Spleen (tissue), 11 donors: ENCODE measurements at regions not wholly inside any gene's neighbourhood (a gene's known extent, or its start where the extent isn't known, plus 50 kb on each side); places are given as distances from the start of the nearest gene placed in this dataset.

Experiments
- DNase-seq: peaks from one replicate; pipeline ENCODE4 v3.0.0-alpha.2; 2020
- H3K27ac ChIP-seq, 8 donors: fragments of 200-600 bp; sonication (generic) in 7 of 8; 1 replicate in 4 of 8; 2 replicates in 4 of 8; pipeline versions ENCODE4 v1.5.0 to v1.8.0; 2016 to 2021; ENCODE audit warnings: inconsistent platforms in 4 of 8, mild to moderate bottlenecking in 4 of 8, moderate library complexity in 1 of 8
- H3K27me3 ChIP-seq, 7 donors: fragments of 200-600 bp; sonication (generic) in 6 of 7; replicated peaks in 1 of 7; 1 replicate in 4 of 7; 2 replicates in 3 of 7; pipeline versions ENCODE4 v1.5.0 to v1.8.0; 2016 to 2021; ENCODE audit warnings: inconsistent platforms in 3 of 7, mild to moderate bottlenecking in 1 of 7
- H3K36me3 ChIP-seq, 6 donors: fragments of 200-600 bp; sonication (generic) in 5 of 6; 1 replicate in 4 of 6; 2 replicates in 2 of 6; pipeline versions ENCODE4 v1.5.0 to v1.8.0; 2016 to 2021; ENCODE audit warnings: inconsistent platforms in 2 of 6
- H3K4me1 ChIP-seq, 6 donors: fragments of 200-600 bp; sonication (generic) in 5 of 6; 1 replicate in 3 of 6; 2 replicates in 3 of 6; pipeline versions ENCODE4 v1.5.0 to v1.8.0; 2016 to 2021; ENCODE audit warnings: inconsistent platforms in 3 of 6
- H3K4me3 ChIP-seq, 8 donors: fragments of 200-600 bp; sonication (generic) in 7 of 8; 1 replicate in 4 of 8; 2 replicates in 4 of 8; pipeline versions ENCODE4 v1.5.0 to v1.8.0; 2016 to 2021; ENCODE audit warnings: inconsistent platforms in 4 of 8, mild to moderate bottlenecking in 4 of 8, moderate library complexity in 2 of 8
- H3K9me3 ChIP-seq, 8 donors: fragments of 200-600 bp; sonication (generic) in 7 of 8; 1 replicate in 4 of 8; 2 replicates in 4 of 8; pipeline versions ENCODE4 v1.5.0 to v1.8.0; 2016 to 2021; ENCODE audit warnings: inconsistent platforms in 4 of 8
- POLR2A ChIP-seq, 3 donors: fragments of 450-650 bp; IDR thresholded peaks; one replicate each; pipeline ENCODE4 v1.5.1; 2017; ENCODE audit warnings: antibody characterized with exemption in 3 of 3, mild to moderate bottlenecking in 1 of 3
- POLR2AphosphoS5 ChIP-seq, 3 donors: sonication (generic); formaldehyde crosslinking; IDR thresholded peaks; one replicate each; pipeline ENCODE4 v1.5.1; 2017; ENCODE audit warnings: antibody characterized with exemption in 3 of 3
- WGBS, 5 donors: extraction: QIAGEN DNeasy Blood & Tissue Kit in 3 of 5; methylation state at CpG; one replicate each; pipeline versions ENCODE4 v1.1.5 to v1.1.7; 2013 to 2018; 5-methylcytosine and 5-hydroxymethylcytosine counted together
- intact Hi-C: fragments of 100-400 bp; cut with DNase I; formaldehyde crosslinking; loops from one replicate; pipeline ENCODE4 v1.15.0; 2023; ENCODE audit warnings: low total_unique reads
- TF ChIP-seq, protein P1 (sequence below), 11 experiments: fragments of 200-600 bp in 7 of 11; fragments of 450-650 bp in 4 of 11; sonication (generic) in 4 of 11; IDR thresholded peaks in 8 of 11; conservative IDR thresholded peaks in 3 of 11; 1 replicate in 7 of 11; 2 replicates in 4 of 11; pipeline versions ENCODE4 v1.4.0 to v1.8.0; 2016 to 2021; ENCODE audit warnings: antibody characterized with exemption in 11 of 11, inconsistent platforms in 4 of 11, mild to moderate bottlenecking in 1 of 11
- donor health status: healthy with polysubstance abuse.
- donor health status: DM: no; HTN: no; CAD: no; lungs with moderate emphysema.
- donor health status: DM: no; HTN: no; CAD: no.
- donor health status: Bipolar disorder and iron deficiency.
- donor health status: healthy.
- donor health status: DM: no; HTN: no; CAD: no.
- donor health status: DM: yes; HTN: yes; CAD: no.

GRCh38 chr17:72534265-72534664 lies 413.4 kb downstream of the SOX9 start:
- Histone ChIP-seq H3K4me1 (no peaks in the 10 kb centered on the region), H3K36me3 (no peaks in the 10 kb centered on the region), H3K27me3 (peaks cover 0 to 23% (median 0%) of the 10 kb centered on the region in 7 donors), H3K27ac (no peak overlapping the region), H3K4me3 (no peak overlapping the region), H3K9me3 (peaks cover 0 to 9% (median 0%) of the 10 kb centered on the region in 8 donors)
- TF ChIP-seq, protein P1, sequence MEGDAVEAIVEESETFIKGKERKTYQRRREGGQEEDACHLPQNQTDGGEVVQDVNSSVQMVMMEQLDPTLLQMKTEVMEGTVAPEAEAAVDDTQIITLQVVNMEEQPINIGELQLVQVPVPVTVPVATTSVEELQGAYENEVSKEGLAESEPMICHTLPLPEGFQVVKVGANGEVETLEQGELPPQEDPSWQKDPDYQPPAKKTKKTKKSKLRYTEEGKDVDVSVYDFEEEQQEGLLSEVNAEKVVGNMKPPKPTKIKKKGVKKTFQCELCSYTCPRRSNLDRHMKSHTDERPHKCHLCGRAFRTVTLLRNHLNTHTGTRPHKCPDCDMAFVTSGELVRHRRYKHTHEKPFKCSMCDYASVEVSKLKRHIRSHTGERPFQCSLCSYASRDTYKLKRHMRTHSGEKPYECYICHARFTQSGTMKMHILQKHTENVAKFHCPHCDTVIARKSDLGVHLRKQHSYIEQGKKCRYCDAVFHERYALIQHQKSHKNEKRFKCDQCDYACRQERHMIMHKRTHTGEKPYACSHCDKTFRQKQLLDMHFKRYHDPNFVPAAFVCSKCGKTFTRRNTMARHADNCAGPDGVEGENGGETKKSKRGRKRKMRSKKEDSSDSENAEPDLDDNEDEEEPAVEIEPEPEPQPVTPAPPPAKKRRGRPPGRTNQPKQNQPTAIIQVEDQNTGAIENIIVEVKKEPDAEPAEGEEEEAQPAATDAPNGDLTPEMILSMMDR (IDR thresholded peaks at IDR 0.05 in 8 of 11, conservative IDR thresholded peaks at IDR 0.05 in 3 of 11), result no peak
- no peak for TF ChIP-seq POLR2A (IDR thresholded peaks at IDR 0.05)
- TF ChIP-seq POLR2AphosphoS5 (IDR thresholded peaks at IDR 0.05), result no peak
- no peak for DNase-seq
- intact Hi-C loops, result no loop called here
- 72 to 90% (median 84%) methylated on average over 2 of the region's 2 CpGs for WGBS, 5 donors

GRCh38 chr17:72534776-72535175 lies 414.0 kb downstream of the SOX9 start:
- peaks cover 0 to 9% (median 0%) of the 10 kb centered on the region in 8 donors for H3K9me3 ChIP-seq
- 90 to 97% (median 93%) methylated on average over 3 of the region's 3 CpGs for WGBS, 5 donors
- no peak for DNase-seq
- TF ChIP-seq, protein P1 (IDR thresholded peaks at IDR 0.05 in 8 of 11, conservative IDR thresholded peaks at IDR 0.05 in 3 of 11), result no peak
- no peak for TF ChIP-seq POLR2AphosphoS5 (IDR thresholded peaks at IDR 0.05)
- no peak for TF ChIP-seq POLR2A (IDR thresholded peaks at IDR 0.05)
- no peaks in the 10 kb centered on the region for H3K36me3 ChIP-seq
- peaks cover 0 to 29% (median 3%) of the 10 kb centered on the region in 7 donors for H3K27me3 ChIP-seq
- H3K4me3 ChIP-seq, result no peak overlapping the region
- H3K4me1 ChIP-seq, result peaks cover 0 to 1% (median under 1%) of the 10 kb centered on the region in 6 donors
- intact Hi-C loops, result no loop called here
- no peak overlapping the region for H3K27ac ChIP-seq

DNA sequence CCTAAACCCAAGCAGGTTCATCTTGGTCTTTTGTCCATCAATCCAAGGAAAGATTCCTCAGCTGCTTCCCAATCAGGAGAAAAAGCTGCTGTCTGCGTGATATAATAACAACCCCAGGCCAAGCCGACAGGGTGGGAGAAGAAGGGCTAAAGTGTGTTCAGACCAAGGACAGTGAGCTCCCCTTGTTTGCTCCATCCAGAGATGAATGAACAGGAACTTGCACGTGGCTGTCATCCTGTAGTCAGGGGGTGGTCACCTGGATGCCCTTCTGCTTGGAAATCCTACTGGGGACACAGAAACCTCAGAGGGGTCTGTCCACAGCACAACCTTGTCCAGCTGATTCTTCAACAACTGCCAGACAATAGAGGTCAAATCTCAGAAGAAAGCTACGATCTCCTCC lies 414.5 kb downstream of the SOX9 start:
- H3K27ac ChIP-seq, result no peak overlapping the region

DNA sequence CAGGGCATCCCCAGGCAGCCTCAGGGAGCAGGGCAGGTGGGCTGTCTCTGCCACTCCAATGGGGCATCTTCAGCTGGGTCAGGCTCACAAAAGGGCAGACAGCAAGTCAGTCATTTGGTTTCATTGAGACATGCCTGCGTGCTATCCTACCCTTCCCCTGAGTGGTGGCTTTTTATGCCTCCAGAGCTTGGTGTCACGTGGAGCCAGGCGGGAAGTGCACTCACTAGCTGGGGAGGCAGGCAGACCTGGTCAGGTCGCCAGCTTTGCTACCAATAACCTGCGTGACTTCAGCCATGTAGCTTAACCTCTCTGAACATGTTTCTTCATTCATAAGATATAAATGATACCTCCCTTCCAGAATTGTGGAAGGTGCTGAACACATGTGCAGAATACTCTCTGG lies 415.0 kb downstream of the SOX9 start:
- Histone ChIP-seq H3K9me3 (peaks cover 0 to 9% (median 0%) of the 10 kb centered on the region in 8 donors), H3K4me1 (peaks cover 0 to 9% (median 4%) of the 10 kb centered on the region in 6 donors), H3K27ac (no peak overlapping the region), H3K4me3 (no peak overlapping the region), H3K36me3 (no peaks in the 10 kb centered on the region), H3K27me3 (peaks cover 0 to 39% (median 10%) of the 10 kb centered on the region in 7 donors)
- WGBS, 5 donors, result 74 to 91% (median 89%) methylated on average over 5 of the region's 5 CpGs
- no peak for DNase-seq
- TF ChIP-seq POLR2A (IDR thresholded peaks at IDR 0.05) (no peak), POLR2AphosphoS5 (IDR thresholded peaks at IDR 0.05) (no peak)
- TF ChIP-seq, protein P1 (IDR thresholded peaks at IDR 0.05 in 8 of 11, conservative IDR thresholded peaks at IDR 0.05 in 3 of 11), result no peak
- intact Hi-C loops, result no loop called here

More for the DNA sequence above, 414.5 kb downstream of the SOX9 start:
- Histone ChIP-seq H3K27me3 (peaks cover 0 to 34% (median 9%) of the 10 kb centered on the region in 7 donors), H3K4me1 (peaks cover 0 to 7% (median 4%) of the 10 kb centered on the region in 6 donors), H3K9me3 (peaks cover 0 to 9% (median 0%) of the 10 kb centered on the region in 8 donors), H3K4me3 (no peak overlapping the region), H3K36me3 (no peaks in the 10 kb centered on the region)
- intact Hi-C loops, result no loop called here
- TF ChIP-seq POLR2AphosphoS5 (IDR thresholded peaks at IDR 0.05), result no peak
- TF ChIP-seq POLR2A (IDR thresholded peaks at IDR 0.05), result no peak
- TF ChIP-seq, protein P1 (IDR thresholded peaks at IDR 0.05 in 8 of 11, conservative IDR thresholded peaks at IDR 0.05 in 3 of 11), result no peak
- DNase-seq, result no peak
- WGBS, 5 donors, result 69 to 76% (median 70%) methylated on average over 4 of the region's 4 CpGs
